ENCODE measurements at regions not wholly inside any gene's neighbourhood (a gene's known extent, or its start where the extent isn't known, plus 50 kb on each side); places are given as distances from the start of the nearest gene placed in this dataset.
"Not testable (repeated sequence)": the region's sequence is repeated elsewhere in the genome, so short reads cannot be mapped to it uniquely, and the experiment has no call there.

DNA sequence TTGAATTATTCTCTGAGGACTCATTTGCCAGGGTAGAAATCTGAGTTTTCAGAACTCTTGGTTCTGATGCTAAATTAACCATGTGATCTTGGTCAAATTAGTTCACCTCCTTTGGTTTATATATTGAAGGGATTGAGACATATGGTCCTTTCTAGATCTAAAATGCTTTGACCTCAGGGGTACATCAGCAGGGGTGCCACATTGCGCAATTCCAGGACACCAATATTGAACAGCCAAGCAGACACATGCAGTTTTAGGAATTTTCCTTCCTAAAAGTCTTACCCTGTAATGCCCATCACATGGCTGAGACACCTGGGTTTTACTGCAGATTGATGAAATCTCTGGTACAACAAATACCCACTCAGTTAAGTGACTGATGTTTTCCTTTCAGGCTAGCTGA lies 254.4 kb upstream of the NCAM1 start:
- DNase-seq (ENCODE audit: low spot score in 2 of 2): no peak
- intact Hi-C loops (cut with DNase I; ENCODE audit: low total_unique reads): no loop called here
- no peak for TF ChIP-seq POLR2A (IDR thresholded peaks at IDR 0.05)
- TF ChIP-seq, protein P1, sequence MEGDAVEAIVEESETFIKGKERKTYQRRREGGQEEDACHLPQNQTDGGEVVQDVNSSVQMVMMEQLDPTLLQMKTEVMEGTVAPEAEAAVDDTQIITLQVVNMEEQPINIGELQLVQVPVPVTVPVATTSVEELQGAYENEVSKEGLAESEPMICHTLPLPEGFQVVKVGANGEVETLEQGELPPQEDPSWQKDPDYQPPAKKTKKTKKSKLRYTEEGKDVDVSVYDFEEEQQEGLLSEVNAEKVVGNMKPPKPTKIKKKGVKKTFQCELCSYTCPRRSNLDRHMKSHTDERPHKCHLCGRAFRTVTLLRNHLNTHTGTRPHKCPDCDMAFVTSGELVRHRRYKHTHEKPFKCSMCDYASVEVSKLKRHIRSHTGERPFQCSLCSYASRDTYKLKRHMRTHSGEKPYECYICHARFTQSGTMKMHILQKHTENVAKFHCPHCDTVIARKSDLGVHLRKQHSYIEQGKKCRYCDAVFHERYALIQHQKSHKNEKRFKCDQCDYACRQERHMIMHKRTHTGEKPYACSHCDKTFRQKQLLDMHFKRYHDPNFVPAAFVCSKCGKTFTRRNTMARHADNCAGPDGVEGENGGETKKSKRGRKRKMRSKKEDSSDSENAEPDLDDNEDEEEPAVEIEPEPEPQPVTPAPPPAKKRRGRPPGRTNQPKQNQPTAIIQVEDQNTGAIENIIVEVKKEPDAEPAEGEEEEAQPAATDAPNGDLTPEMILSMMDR (IDR thresholded peaks at IDR 0.05): no peak
- no peak overlapping the region for H3K4me3 ChIP-seq (ENCODE audit: low read depth, poor library complexity, severe bottlenecking)
- WGBS, 2 donors: 88 to 91% methylated on average over 1 of the region's 1 CpG

DNA sequence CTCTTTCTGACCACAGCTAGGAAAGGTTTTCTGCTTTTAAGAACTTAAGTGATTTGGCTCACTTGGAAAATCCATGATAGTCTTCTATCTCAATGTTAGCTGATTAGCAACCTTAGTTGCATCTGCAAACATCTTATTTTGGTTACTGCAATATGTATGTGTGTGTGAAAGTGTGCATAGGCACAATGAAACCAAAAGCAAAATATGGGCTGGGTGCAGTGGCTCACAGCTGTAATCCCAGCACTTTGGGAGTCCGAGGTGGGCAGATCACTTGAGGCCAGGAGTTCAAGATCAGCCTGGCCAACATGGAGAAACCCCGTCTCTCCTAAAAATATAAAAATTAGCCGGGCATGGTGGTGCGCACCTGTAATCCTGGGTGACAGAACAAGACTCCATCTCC lies 246.9 kb upstream of the NCAM1 start:
- DNase-seq (ENCODE audit: low spot score in 2 of 2); intact Hi-C loops (cut with DNase I; ENCODE audit: low total_unique reads): not testable (repeated sequence)
- 90 to 91% methylated on average over 4 of the region's 4 CpGs for WGBS, 2 donors

DNA sequence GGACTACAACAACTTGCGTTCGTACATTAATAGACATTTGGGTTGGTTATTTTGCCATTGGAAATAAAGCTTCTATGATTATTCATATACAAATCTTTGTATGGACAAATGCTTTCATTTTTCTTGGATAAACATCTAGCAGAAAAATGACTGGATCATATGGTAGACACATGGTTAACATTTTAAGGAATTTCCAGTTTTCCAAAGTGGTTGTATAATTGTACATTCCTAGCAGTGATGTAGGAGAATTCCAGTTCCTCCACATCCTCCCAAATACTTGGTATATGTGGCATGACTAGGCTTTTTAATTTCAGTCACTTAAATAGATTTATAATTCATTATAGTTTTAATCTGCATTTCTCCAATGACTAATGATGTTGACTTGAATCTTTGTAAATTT lies 246.2 kb upstream of the NCAM1 start:
- H3K4me3 ChIP-seq (ENCODE audit: low read depth, poor library complexity, severe bottlenecking): no peak overlapping the region
- no peak for TF ChIP-seq POLR2A (IDR thresholded peaks at IDR 0.05)
- TF ChIP-seq, protein P1 (IDR thresholded peaks at IDR 0.05): no peak
- intact Hi-C loops (cut with DNase I; ENCODE audit: low total_unique reads): no loop called here
- WGBS, 2 donors: 77 to 84% methylated on average over 2 of the region's 2 CpGs
- no peak for DNase-seq (ENCODE audit: low spot score in 2 of 2)

More for the DNA sequence above, 246.9 kb upstream of the NCAM1 start:
- not testable (repeated sequence) for H3K4me3 ChIP-seq (ENCODE audit: low read depth, poor library complexity, severe bottlenecking)

DNA sequence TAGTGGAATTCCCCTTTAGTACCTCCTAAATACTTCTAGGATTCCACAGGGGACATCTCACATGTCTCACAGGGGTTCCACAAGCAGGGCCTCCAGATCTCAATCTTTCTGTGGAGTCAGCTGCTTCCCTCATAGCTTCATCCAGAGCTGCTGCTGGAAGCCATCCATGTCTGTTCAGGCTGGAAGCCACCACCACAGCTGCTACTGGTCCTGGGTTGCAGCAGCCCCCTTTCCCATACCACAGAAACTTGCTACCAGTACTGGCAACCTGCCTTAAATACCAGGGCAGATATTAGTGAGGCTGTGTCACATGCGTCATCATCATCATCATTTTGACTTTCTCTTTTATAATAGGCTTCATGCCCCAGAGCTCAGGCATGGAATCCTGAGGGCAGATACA lies 242.7 kb upstream of the NCAM1 start:
- DNase-seq (ENCODE audit: low spot score in 2 of 2): no peak

DNA sequence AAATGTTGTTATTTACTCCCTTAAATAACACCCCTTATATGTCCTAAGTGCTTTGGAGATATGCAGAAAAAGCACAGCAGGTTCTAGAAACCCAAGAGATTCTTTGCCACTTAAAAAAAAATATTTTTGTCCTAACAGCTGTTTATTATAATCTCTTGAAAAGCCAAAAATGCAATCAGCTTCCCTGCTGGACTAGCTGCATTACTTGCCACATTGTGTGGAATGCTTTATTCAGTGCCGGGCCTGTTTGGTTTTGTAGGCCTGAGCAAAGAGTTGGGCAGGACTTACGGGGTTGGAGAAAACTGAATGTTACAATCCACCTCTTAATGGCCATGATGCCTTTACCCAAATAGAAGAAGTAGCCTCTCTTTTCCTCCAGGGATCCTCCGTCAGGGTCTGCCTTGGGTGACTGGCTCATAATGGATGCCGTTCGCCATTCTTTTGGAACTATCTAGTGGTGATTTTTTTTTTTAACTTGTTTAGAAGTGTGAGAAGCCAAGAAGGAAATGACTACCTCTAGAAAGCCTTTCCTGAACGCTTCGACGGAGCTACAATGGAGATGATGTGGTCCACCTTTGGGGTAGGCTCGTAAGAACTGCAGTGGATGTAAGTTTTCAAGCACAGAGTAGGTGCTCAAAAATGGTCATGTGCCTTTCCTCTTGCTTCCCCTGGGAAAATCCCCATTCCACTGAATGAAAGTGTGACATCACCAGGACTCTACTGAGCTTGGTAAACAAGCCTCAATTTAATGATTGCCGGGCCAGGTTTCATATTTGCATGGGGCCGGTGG lies 241.3 kb upstream of the NCAM1 start:
- no peak overlapping the region for H3K4me3 ChIP-seq (ENCODE audit: low read depth, poor library complexity, severe bottlenecking)
- 90 to 91% methylated on average over 11 of the region's 11 CpGs for WGBS, 2 donors
- TF ChIP-seq, protein P1 (IDR thresholded peaks at IDR 0.05): no peak
- TF ChIP-seq POLR2A (IDR thresholded peaks at IDR 0.05): no peak
- no peak for DNase-seq (ENCODE audit: low spot score in 2 of 2)
- intact Hi-C loops (cut with DNase I; ENCODE audit: low total_unique reads): no loop called here

More for the DNA sequence above, 242.7 kb upstream of the NCAM1 start:
- no peak overlapping the region for H3K4me3 ChIP-seq (ENCODE audit: low read depth, poor library complexity, severe bottlenecking)
- TF ChIP-seq, protein P1 (IDR thresholded peaks at IDR 0.05): no peak
- TF ChIP-seq POLR2A (IDR thresholded peaks at IDR 0.05): no peak
- intact Hi-C loops (cut with DNase I; ENCODE audit: low total_unique reads): no loop called here
- 0 to 47% methylated on average over 1 of the region's 1 CpG for WGBS, 2 donors

DNA sequence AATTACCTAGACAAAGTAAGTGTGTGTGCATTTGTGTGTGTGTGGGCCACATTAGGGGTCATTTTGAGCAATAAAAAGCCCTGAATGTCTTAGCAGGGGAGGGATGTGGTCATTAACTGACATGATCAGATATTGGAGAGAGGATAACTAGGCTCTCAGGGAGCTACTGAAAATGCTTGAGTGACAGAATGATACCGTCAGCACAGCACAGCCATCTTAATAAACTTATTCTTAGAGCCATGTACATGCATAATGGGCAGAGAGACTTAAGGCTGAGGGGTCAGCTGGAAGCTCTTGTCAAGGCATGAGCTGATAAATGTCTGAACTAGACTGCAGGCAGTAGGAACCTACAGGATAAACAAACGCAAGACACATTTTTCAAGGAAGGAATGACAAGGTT lies 239.1 kb upstream of the NCAM1 start:
- no peak overlapping the region for H3K4me3 ChIP-seq (ENCODE audit: low read depth, poor library complexity, severe bottlenecking)
- intact Hi-C loops (cut with DNase I; ENCODE audit: low total_unique reads): no loop called here
- no peak for TF ChIP-seq POLR2A (IDR thresholded peaks at IDR 0.05)
- WGBS, 2 donors: 63 to 66% methylated on average over 2 of the region's 2 CpGs
- no peak for DNase-seq (ENCODE audit: low spot score in 2 of 2)

DNA sequence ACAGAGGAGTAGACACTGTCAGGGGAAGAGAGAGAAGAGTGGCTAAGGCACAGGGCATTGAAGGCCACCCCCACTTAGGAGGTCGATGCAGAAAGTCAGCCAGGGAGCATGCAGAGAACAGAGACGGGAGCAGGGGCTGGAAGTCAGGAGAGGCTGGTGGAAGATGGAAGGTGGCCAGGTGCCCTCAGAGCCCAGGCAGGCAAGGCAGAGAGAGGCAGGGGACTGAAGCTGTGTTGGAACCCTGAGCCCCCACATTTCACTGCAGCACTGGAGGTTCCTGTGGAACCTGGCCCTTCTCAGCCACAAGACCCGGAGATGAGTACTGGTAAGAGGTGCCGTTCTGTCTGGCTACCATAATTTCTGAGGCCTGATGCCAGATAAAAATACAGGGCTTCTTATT lies 238.3 kb upstream of the NCAM1 start:
- DNase-seq (ENCODE audit: low spot score in 2 of 2): no peak
- no peak for TF ChIP-seq POLR2A (IDR thresholded peaks at IDR 0.05)
- TF ChIP-seq, protein P1 (IDR thresholded peaks at IDR 0.05): no peak
- intact Hi-C loops (cut with DNase I; ENCODE audit: low total_unique reads): no loop called here
- H3K4me3 ChIP-seq (ENCODE audit: low read depth, poor library complexity, severe bottlenecking): no peak overlapping the region
- 80 to 85% methylated on average over 4 of the region's 4 CpGs for WGBS, 2 donors
